Tibial artery (tissue), 4 donors: ENCODE measurements at regions not wholly inside any gene's neighbourhood (a gene's known extent, or its start where the extent isn't known, plus 50 kb on each side); places are given as distances from the start of the nearest gene placed in this dataset.

ENCODE experiments used
- DNase-seq, 2 donors: peaks; one replicate each; pipeline ENCODE4 v3.0.0-alpha.2; 2019
- H3K27ac ChIP-seq, 2 donors: fragments of 200-600 bp; sonication (generic) in 1 of 2; 1 replicate in 1 of 2; 2 replicates in 1 of 2; pipeline ENCODE4 v1.5.1; 2018 to 2019; ENCODE audit warnings: mild to moderate bottlenecking in 1 of 2
- H3K27me3 ChIP-seq, 2 donors: fragments of 200-600 bp; sonication (generic) in 1 of 2; one replicate each; pipeline versions ENCODE4 v1.5.1 to v1.6.0; 2016 to 2019
- H3K36me3 ChIP-seq, 3 donors: fragments of 200-600 bp; sonication (generic) in 2 of 3; one replicate each; pipeline ENCODE4 v1.5.1; 2016 to 2019; ENCODE audit warnings: mild to moderate bottlenecking in 2 of 3
- H3K4me1 ChIP-seq, 4 donors: fragments of 200-600 bp; sonication (generic) in 2 of 4; 1 replicate in 3 of 4; 2 replicates in 1 of 4; pipeline ENCODE4 v1.5.1; 2016 to 2019
- H3K4me3 ChIP-seq, 2 donors: fragments of 200-600 bp; sonication (generic) in 1 of 2; 1 replicate in 1 of 2; 2 replicates in 1 of 2; pipeline ENCODE4 v1.5.1; 2018 to 2019; ENCODE audit warnings: mild to moderate bottlenecking in 2 of 2
- H3K9me3 ChIP-seq, 3 donors: fragments of 200-600 bp; sonication (generic) in 1 of 3; one replicate each; pipeline ENCODE4 v1.5.1; 2016 to 2019
- intact Hi-C: fragments of 100-400 bp; cut with DNase I; formaldehyde crosslinking; loops from one replicate; pipeline ENCODE4 v1.15.0; 2023; ENCODE audit warnings: low total_unique reads
- TF ChIP-seq, protein P1 (sequence below), 2 experiments: fragments of 200-600 bp in 1 of 2; fragments of 450-650 bp in 1 of 2; IDR thresholded peaks; one replicate each; pipeline ENCODE4 v1.5.1; 2017 to 2019; ENCODE audit warnings: antibody characterized with exemption in 2 of 2, mild to moderate bottlenecking in 1 of 2, moderate library complexity in 1 of 2

DNA sequence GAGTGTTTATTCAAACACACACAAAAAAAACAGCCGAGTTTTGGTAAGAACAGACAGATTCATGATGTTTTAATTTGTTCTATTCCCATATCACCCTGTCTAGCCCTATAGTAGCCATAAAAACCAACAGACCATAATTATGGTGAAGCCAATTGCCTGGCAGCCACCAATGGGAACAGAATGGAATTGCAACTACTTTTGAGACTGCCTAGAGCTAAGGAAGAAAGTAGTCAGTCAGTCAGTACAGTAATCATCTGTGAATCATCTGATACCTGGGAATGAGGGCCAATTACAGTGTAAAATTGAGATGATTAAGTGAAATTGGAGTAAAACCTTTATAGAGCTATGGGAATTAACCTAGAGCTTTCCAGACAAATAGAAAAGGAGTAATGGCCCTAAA is 952.7 kb upstream of the KCND2 start:
- H3K4me1 ChIP-seq, result no peaks in the 10 kb centered on the region
- no peak overlapping the region for H3K4me3 ChIP-seq
- no peaks in the 10 kb centered on the region for H3K36me3 ChIP-seq
- DNase-seq, result no peak
- intact Hi-C loops, result no loop called here
- no peak overlapping the region for H3K27ac ChIP-seq
- no peaks in the 10 kb centered on the region for H3K9me3 ChIP-seq
- TF ChIP-seq, protein P1, sequence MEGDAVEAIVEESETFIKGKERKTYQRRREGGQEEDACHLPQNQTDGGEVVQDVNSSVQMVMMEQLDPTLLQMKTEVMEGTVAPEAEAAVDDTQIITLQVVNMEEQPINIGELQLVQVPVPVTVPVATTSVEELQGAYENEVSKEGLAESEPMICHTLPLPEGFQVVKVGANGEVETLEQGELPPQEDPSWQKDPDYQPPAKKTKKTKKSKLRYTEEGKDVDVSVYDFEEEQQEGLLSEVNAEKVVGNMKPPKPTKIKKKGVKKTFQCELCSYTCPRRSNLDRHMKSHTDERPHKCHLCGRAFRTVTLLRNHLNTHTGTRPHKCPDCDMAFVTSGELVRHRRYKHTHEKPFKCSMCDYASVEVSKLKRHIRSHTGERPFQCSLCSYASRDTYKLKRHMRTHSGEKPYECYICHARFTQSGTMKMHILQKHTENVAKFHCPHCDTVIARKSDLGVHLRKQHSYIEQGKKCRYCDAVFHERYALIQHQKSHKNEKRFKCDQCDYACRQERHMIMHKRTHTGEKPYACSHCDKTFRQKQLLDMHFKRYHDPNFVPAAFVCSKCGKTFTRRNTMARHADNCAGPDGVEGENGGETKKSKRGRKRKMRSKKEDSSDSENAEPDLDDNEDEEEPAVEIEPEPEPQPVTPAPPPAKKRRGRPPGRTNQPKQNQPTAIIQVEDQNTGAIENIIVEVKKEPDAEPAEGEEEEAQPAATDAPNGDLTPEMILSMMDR (IDR thresholded peaks at IDR 0.05), result no peak
- H3K27me3 ChIP-seq, result no peaks in the 10 kb centered on the region

DNA sequence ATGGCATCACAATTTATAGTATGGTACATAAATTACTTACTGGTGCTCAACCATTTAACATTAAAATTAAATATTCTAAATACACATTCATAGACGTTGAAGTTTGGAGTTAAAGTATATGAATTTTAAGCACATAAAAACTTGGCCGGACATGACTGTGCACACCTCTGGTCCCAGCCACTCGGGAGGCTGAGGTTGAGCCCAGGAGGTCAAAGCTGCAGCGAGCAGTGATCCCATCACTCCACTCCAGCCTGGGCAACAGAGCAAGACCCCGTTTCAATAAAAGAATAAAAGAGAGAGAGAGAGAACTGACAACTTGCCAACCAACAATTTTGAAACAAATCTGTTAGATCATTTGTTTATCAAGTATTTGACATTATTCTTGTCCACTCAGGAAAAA is 943.3 kb upstream of the KCND2 start:
- Histone ChIP-seq H3K36me3 (no peaks in the 10 kb centered on the region), H3K27ac (no peak overlapping the region), H3K4me1 (no peaks in the 10 kb centered on the region), H3K27me3 (no peaks in the 10 kb centered on the region), H3K9me3 (no peaks in the 10 kb centered on the region), H3K4me3 (no peak overlapping the region)
- intact Hi-C loops, result no loop called here
- DNase-seq, result no peak
- TF ChIP-seq, protein P1 (IDR thresholded peaks at IDR 0.05), result no peak

DNA sequence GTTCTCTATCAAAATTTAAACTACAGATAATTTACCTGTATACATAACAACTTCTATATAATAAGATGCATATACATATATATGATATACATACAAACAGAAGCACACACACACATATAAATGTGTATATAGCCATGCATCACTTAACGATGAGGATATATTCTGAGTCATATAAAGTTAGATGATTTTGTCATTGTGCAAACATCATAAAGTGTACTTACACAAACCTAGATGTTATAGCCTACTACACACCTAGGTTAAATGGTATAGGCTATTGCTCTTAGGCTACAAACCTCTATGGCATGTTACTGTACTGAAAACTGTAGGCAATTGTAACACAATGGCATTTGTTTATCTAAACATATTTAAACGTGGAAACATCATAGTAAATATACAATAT is 937.6 kb upstream of the KCND2 start:
- Histone ChIP-seq H3K36me3 (no peaks in the 10 kb centered on the region), H3K4me1 (no peaks in the 10 kb centered on the region), H3K4me3 (no peak overlapping the region), H3K27me3 (no peaks in the 10 kb centered on the region), H3K9me3 (no peaks in the 10 kb centered on the region), H3K27ac (no peak overlapping the region)
- no peak for DNase-seq
- intact Hi-C loops, result no loop called here
- TF ChIP-seq, protein P1 (IDR thresholded peaks at IDR 0.05), result no peak

DNA sequence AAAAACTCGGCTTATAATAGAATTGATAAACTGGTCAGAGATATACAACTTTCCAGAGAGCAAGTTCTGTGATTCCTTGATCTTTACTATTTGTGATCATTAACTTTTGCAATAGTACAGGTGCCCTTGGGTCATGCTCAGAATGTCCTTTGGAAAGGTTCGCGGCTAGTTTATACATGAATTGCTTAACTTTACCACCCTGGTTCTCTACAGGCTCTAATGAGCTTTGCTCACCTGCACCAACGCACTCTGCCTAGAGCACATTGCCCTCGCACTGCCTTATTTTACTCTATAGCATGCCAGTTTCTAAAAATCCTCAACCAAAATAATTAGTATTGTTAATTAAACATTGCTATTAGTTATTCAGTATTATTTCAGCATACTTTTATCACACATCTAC is 931.2 kb upstream of the KCND2 start:
- no peaks in the 10 kb centered on the region for H3K9me3 ChIP-seq
- TF ChIP-seq, protein P1 (IDR thresholded peaks at IDR 0.05), result no peak
- DNase-seq, result no peak
- no peak overlapping the region for H3K4me3 ChIP-seq
- no peaks in the 10 kb centered on the region for H3K36me3 ChIP-seq
- H3K27ac ChIP-seq, result no peak overlapping the region
- intact Hi-C loops, result no loop called here
- no peaks in the 10 kb centered on the region for H3K27me3 ChIP-seq
- H3K4me1 ChIP-seq, result no peaks in the 10 kb centered on the region

DNA sequence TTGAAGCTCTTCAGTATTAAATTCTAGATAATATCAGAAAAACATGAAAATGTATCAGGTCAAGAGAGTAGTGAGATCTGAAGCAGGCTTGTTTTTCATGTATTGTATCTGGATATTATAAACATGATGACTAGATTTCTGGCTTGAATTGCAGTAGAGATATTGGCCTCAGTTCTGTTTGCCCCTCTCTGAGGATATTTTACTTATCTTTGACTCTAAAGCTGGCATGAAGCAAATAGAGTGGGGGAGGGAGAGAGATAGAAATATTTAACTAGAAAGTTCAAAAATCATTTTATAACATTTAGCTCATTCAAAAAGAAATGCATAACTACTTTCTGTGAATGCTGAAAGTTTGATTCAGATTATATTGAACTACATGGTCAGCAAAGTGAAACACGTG is 929.7 kb upstream of the KCND2 start:
- DNase-seq, result no peak
- intact Hi-C loops, result no loop called here
- Histone ChIP-seq H3K4me1 (no peaks in the 10 kb centered on the region), H3K27ac (no peak overlapping the region), H3K27me3 (no peaks in the 10 kb centered on the region), H3K9me3 (no peaks in the 10 kb centered on the region), H3K4me3 (no peak overlapping the region), H3K36me3 (no peaks in the 10 kb centered on the region)
- TF ChIP-seq, protein P1 (IDR thresholded peaks at IDR 0.05), result no peak

DNA sequence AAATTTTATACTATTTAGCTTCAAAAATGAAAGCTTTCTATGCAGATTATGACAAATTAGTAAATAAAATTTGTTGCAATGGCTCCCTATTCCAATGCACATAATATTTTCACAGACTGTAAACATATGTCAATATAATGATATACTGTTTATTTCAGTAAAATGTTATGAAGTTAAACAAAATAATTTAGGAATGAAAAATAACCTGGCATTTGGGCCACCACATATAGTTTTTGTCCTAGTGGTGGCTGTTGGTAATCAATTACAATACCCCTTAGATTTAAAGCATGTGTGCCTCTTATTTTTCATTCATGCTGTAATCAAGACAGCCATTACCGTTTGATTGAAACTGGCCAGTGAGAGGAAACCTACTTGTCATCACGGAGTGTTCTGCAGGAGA is 928.5 kb upstream of the KCND2 start:
- TF ChIP-seq, protein P1 (IDR thresholded peaks at IDR 0.05), result no peak
- H3K4me3 ChIP-seq, result no peak overlapping the region
- H3K9me3 ChIP-seq, result no peaks in the 10 kb centered on the region
- no peaks in the 10 kb centered on the region for H3K27me3 ChIP-seq
- H3K4me1 ChIP-seq, result no peaks in the 10 kb centered on the region
- H3K27ac ChIP-seq, result no peak overlapping the region
- intact Hi-C loops, result no loop called here
- DNase-seq, result no peak
- no peaks in the 10 kb centered on the region for H3K36me3 ChIP-seq
